HEK293T (cell line): ENCODE measurements at regions not wholly inside any gene's neighbourhood (a gene's known extent, or its start where the extent isn't known, plus 50 kb on each side); places are given as distances from the start of the nearest gene placed in this dataset.

Experiments
- FOXM1 ChIP-seq: fragments of 450-650 bp; IDR thresholded peaks from 2 replicates; pipeline ENCODE4 v1.6.1; 2017; ENCODE audit warnings: mild to moderate bottlenecking, borderline replicate concordance
- L3MBTL2 ChIP-seq: fragments of 450-650 bp; conservative IDR thresholded peaks from 2 replicates; pipeline ENCODE4 v1.6.1; 2016; ENCODE audit warnings: mild to moderate bottlenecking
- LEF1 ChIP-seq: fragments of 450-650 bp; IDR thresholded peaks from 2 replicates; pipeline ENCODE4 v1.6.1; 2017; ENCODE audit warnings: mild to moderate bottlenecking, borderline replicate concordance
- NFRKB ChIP-seq: fragments of 450-650 bp; IDR thresholded peaks from 2 replicates; pipeline ENCODE4 v1.6.1; 2016; ENCODE audit warnings: mild to moderate bottlenecking, moderate library complexity
- SP1 ChIP-seq: fragments of 450-650 bp; IDR thresholded peaks from 2 replicates; pipeline ENCODE4 v1.6.1; 2017
- SUZ12 ChIP-seq: fragments of 450-650 bp; IDR thresholded peaks from 2 replicates; pipeline ENCODE4 v1.6.1; 2016; ENCODE audit warnings: mild to moderate bottlenecking
- ZNF384 ChIP-seq: fragments of 450-650 bp; IDR thresholded peaks from 2 replicates; pipeline ENCODE4 v1.6.1; 2016
- TF ChIP-seq, protein P1 (sequence below): fragments of 450-650 bp; IDR thresholded peaks from 2 replicates; pipeline ENCODE4 v1.6.1; 2016

DNA sequence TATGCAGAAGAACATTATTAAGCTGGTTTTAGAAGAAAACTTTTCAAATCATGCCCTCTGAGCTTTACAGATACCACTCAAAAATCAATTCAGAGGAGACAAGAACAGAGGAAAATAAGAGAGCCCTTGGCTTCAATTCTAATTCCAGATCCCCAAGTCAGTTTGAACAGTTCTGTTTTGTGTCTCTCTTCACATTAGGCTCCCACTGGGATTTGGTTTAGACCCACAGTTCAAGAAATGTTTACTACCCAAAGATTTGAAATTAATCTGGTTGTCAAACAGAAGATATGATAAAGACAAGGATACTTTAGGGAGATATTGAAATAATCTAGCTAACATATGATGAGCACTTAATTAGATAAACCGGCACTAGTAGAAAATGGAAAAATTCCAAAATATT, 329.5 kb downstream of the RAD51AP2 start:
- TF ChIP-seq, protein P1, sequence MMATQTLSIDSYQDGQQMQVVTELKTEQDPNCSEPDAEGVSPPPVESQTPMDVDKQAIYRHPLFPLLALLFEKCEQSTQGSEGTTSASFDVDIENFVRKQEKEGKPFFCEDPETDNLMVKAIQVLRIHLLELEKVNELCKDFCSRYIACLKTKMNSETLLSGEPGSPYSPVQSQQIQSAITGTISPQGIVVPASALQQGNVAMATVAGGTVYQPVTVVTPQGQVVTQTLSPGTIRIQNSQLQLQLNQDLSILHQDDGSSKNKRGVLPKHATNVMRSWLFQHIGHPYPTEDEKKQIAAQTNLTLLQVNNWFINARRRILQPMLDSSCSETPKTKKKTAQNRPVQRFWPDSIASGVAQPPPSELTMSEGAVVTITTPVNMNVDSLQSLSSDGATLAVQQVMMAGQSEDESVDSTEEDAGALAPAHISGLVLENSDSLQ = no peak
- TF ChIP-seq ZNF384 (no peak), NFRKB (no peak), SUZ12 (no peak), LEF1 (no peak), FOXM1 (no peak), L3MBTL2 (no peak), SP1 (no peak)
